K562 (cell line): ENCODE measurements at regions not wholly inside any gene's neighbourhood (a gene's known extent, or its start where the extent isn't known, plus 50 kb on each side); places are given as distances from the start of the nearest gene placed in this dataset.

ENCODE experiments used
- ATF1 ChIP-seq, 2 experiments: fragments of 450-650 bp in 1 of 2; IDR thresholded peaks; 2 replicates each; pipeline ENCODE4 v1.6.1; 2016; ENCODE audit warnings: missing compliant biosample characterization in 1 of 2, missing genetic modification characterization in 1 of 2
- CTCF ChIP-seq, 3 experiments: IDR thresholded peaks in 2 of 3; conservative IDR thresholded peaks in 1 of 3; 2 replicates each; pipeline ENCODE4 v1.5.1; 2011 to 2012; ENCODE audit warnings: low read length in 3 of 3, mild to moderate bottlenecking in 3 of 3, control low read depth in 2 of 3, improper control_type of control experiment in 1 of 3, inconsistent platforms in 1 of 3, low read depth in 1 of 3, mixed read lengths in 1 of 3, moderate library complexity in 1 of 3; ENCODE audit not compliant: insufficient read depth in 2 of 3
- EZH2 ChIP-seq: IDR thresholded peaks from 2 replicates; pipeline ENCODE4 v1.6.1; 2012; ENCODE audit warnings: low read depth, mild to moderate bottlenecking, inconsistent platforms, low read length, borderline replicate concordance
- GTF2F1 ChIP-seq: IDR thresholded peaks from 2 replicates; pipeline ENCODE4 v1.6.1; 2011; ENCODE audit warnings: low read depth, low read length, improper control_type of control experiment
- HNRNPH1 ChIP-seq: fragments of 200-400 bp; formaldehyde crosslinking; optimal IDR thresholded peaks from 2 replicates; pipeline ENCODE3; 2017; ENCODE audit warnings: low read depth, mild to moderate bottlenecking, low read length, moderate library complexity
- KAT2B ChIP-seq: IDR thresholded peaks from one replicate; pipeline ENCODE4 v1.6.1; 2012; ENCODE audit warnings: low read depth, mild to moderate bottlenecking, control low read depth, inconsistent platforms, low read length, moderate library complexity
- PRDM10 ChIP-seq: fragments of 450-650 bp; IDR thresholded peaks from 2 replicates; pipeline ENCODE4 v1.6.1; 2018; ENCODE audit not compliant: partially characterized antibody
- TBP ChIP-seq: optimal IDR thresholded peaks from 2 replicates; pipeline ENCODE3; 2011; ENCODE audit warnings: low read depth, low read length, improper control_type of control experiment
- USF2 ChIP-seq: sonication (generic); formaldehyde crosslinking; IDR thresholded peaks from 2 replicates; pipeline ENCODE4 v1.5.0; 2020; ENCODE audit warnings: missing genetic modification reagents
- ZNF134 ChIP-seq: fragments of 250-450 bp; sonication (Bioruptor Pico); conservative IDR thresholded peaks from 2 replicates; pipeline ENCODE4 v1.4.0; 2020
- ZNF274 ChIP-seq: IDR thresholded peaks from 2 replicates; pipeline ENCODE4 v1.6.1; 2011; ENCODE audit warnings: low read depth, mild to moderate bottlenecking, low read length, moderate library complexity, borderline replicate concordance

GRCh38 chr20:60535211-60535610 is 577.0 kb downstream of the CDH26 start:
- TF ChIP-seq USF2 (CRISPR knock-in tag) = no peak
- TF ChIP-seq CTCF (IDR thresholded peaks at IDR 0.05 in 2 of 3, conservative IDR thresholded peaks at IDR 0.05 in 1 of 3; ENCODE audit: insufficient read depth in 2 of 3, low read depth in 1 of 3, low read length in 3 of 3) = no peak
- TF ChIP-seq KAT2B = no peak
- no peak for TF ChIP-seq ZNF134 (CRISPR knock-in tag)
- TF ChIP-seq PRDM10 = no peak
- no peak for TF ChIP-seq TBP
- no peak for TF ChIP-seq ATF1 (CRISPR knock-in tag; IDR thresholded peaks at IDR 0.05)
- TF ChIP-seq ATF1 (tag; IDR thresholded peaks at IDR 0.05) = no peak
- no peak for TF ChIP-seq HNRNPH1
- TF ChIP-seq ZNF274 = no peak
- no peak for TF ChIP-seq GTF2F1
- TF ChIP-seq EZH2 = no peak
